ENCODE measurements at regions not wholly inside any gene's neighbourhood (a gene's known extent, or its start where the extent isn't known, plus 50 kb on each side); places are given as distances from the start of the nearest gene placed in this dataset.

- no peak for DNase-seq
Observed at GRCh38 chr14:104292084-104292970, 153.9 kb downstream of the KIF26A start.

- DNase-seq: no peak
Observed at GRCh38 chr14:104293231-104293841, 154.9 kb downstream of the KIF26A start.

DNA sequence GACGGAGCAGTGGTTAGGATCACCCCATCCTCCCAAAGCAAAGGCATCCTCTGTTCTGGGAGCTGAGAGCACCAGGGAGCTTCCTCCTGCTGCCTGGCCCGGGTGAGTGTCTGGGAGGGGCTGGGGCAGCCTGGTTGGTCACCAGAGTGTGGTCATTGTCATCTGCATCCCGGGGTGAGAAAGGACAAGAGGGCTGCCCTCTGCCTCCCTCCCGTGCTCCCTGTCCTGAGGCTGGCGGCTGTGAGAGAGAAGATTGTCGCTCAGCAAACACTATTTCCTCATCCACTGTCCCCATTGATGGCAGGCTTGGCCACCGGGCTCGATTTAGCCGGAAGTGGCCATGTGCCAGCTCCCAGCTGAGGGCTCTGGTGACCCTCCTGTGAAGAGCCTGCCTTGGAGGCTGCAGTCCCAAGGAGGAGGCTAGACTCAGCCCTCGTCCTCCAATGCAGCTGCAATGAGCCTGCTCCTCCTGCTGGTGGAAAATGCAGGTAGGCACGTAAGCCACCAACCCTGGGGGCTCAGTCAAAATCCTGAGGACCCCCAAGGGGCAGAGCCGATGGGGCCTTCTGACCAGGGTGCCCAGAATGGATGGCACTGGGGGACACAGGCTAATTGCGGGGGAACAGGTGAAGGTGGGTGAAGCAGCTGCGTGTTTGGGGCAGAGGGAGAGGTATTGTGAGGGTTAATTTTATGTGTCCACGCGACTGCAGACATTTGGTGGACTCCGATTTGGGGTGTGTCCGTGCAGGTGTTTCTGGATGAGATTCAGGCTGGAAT lies 155.7 kb downstream of the KIF26A start:
- no peak for DNase-seq

DNA sequence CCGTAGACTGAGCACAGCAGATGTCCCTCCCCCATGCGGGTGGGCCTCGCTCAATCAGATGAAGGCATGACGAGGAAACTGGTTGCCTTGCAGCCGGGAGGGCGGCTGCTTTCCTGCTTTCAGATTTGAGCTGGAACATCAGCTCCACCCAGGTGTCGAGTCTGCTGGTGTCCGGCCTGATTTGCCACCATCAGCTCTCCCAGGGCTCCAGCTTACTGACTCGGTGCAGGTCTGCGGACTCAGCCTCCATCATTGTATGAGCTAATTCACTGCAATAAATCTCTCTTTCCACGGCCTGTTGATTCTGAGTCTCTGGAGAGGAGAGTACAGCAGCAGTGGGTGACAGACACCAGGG lies 156.2 kb downstream of the KIF26A start:
- no peak for DNase-seq

DNA sequence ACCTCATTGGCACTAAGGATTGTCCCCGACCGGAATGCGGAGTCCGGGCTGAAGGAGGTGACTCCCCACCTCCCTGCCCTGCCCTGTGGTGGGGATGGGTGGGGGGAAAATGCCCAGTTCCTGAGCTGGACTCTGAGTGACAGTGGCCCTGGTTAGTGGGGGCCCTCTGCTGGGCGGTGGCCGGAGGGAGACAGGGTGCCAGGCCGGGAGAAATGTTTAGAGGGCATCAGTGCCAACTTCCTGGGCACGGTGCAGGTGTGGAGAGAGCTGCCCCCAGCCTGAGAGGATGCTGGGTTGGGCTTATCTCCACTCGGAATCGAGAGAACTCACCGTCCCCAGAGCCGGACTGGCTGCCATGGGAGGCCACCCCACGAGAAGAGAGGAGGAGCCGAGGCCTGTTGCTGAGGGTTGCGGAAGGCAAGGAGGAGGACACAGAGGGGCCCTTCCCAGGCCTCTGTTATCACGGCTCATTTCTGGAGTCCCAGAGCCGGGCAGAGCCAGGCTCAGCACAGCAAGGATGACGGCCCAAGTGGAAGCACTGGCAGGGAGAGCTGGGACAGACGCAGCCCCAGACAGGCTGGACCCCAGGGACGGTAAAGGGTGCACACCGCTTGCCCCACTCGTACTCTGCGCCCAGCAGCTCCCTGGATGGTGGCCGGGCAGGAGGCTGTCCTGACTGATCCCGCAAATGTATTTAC lies 156.7 kb downstream of the KIF26A start:
- DNase-seq: no peak

DNA sequence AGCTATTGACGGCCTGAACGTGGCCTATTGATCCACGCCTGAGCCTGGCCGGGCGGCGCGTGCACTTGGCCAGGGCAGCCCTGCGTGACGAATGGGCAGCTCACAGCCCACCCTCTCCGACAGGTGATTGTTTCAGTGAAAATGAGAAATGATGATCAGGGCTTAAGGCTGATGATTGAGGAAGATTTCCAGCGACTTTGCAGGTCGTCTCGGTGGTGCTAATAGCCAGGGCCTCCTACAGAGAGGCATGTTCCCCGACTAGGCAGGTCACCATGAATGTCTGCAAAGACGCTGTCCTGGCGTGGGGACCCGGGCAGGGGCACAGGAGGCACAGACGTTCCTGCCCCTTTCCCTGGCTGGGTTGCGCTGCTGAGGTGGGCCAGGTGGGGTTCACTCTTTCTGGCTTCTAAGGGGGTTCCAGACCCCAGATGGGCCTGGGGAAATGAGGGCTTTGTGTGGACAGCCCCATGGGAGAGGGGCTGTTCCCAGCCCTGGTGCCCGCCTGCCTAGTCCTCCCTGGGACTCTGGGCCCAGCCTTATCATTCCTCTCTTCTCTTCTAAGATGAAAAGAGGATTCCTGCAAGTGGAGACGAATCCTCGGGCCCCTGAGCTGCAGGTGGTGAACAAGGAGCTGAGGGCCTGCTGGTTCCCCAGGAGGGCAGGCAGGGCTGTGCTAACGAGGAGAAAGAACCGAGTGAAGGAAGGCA lies 157.4 kb downstream of the KIF26A start:
- DNase-seq: no peak

DNA sequence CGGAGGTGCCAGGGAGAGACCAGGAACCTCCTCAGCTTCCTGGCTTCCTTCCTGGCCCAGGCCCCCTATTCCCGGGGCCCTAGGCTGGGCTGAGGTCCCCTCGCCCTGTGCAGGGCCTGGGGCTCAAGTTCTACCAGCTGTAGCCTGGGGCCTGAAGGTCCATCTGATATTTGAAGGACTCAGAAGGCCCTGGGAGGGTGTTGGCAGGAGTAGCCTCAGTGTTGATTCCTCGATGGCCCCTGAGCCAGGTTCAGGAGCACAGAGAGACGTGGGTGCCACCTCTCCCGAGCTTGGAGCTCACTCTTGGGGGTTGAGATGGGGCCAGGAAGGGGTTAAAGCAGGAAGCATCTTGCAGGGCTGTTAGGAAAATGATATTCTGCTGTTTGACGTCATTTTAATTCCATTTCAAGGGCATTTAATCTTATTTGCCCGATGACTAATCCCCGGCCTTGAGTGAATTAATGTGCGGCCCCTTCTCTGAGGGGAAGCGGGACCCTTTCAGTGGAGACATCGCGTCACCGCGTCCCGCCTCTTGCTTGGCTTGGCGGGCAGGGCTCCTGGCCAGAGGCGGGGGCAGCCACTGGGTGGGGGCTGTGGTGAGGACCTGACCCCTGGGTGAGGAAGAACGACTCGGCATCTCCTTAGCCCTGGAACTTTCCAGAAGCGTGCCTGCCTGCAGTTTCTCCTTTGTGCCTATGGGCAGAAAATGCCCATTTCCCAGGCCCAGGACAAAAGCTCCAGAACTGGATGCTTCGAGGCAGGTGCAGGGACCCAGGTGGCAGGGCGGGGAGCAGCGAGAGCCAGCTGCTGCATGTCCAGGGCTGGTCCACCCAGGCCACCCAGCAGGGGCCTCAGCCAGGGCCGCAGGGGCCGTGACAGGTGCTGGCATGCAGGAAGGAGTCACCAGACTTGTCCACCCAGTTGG lies 158.3 kb downstream of the KIF26A start:
- no peak for DNase-seq

GRCh38 chr14:104297313-104297704 lies 158.9 kb downstream of the KIF26A start:
- DNase-seq: no peak

DNA sequence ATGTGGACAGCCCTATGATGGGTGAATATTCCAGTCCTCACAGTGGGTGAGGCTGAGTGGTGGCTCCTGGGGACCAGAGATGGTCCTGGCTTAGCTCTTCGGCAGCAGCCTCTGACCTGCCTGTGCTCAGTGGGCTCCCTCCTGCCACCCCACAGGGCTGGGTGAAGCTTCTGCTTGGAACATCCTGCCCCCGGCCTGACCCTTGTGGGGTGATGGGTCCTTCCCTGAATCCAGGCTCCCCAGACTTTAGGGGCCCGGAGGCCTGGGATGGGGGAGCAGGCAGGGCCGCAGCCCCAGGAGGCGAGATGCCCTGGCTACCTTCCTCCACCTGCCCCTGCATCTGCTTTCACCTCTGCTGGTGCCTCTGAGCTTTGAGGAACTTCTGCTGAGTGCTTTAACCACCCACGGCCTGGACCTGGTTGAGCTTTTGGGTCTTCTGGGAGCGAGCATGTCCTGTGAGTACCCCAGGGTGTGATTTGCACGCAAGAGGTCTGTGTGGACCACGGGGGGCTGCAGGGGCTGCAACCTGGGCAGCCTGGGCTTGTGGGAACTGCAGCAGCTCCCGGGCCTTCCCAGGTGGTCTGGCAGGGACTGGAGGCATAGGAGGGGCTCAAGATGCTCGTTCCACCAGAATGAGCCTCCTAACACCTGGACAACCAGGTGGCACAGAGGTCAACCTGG lies 159.5 kb downstream of the KIF26A start:
- DNase-seq: no peak

GRCh38 chr14:104298458-104298857 lies 160.1 kb downstream of the KIF26A start:
- DNase-seq: no peak

DNA sequence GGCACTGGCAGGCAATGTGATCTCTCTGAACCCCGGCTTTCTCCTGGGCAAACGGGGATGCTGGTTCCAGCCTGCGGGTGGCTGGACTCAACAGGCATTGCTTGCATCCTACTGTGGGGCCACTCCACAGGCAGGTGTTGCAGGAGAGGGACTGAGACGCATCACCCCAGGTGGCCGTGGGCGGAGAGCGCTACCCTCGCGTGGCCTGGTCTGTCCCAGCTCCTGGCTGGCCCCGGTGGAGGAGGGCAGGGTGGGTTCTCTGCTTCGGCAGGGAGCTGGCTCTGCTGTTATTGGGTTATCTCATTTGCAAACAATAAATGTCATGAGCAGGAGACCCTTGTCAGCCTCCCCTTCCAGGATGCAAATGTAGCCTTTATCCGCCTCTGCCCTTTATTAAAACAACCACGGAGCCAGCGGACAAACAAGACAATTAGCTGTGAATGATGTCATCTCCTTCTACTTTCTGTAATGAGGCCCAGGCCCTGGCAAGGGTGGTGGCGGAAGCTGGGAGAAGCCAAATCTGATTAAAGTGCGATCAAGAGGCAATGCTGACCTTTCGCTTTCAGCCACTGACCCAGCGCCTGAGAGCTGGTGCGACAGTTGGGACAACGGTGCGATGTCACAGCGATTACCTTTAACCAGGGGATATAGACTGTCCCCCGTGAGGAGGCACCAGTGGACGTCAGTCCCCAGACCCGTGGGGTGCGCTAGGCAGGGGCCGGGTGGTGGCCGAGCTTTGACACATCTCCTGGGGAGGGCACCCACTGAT lies 161.8 kb downstream of the KIF26A start:
- DNase-seq: no peak

- no peak for DNase-seq
Observed at GRCh38 chr14:104301731-104302460, 163.5 kb downstream of the KIF26A start.

GRCh38 chr14:104302794-104303405 lies 164.5 kb downstream of the KIF26A start:
- DNase-seq: no peak

- DNase-seq: no peak
Observed at GRCh38 chr14:104303705-104304425, 165.5 kb downstream of the KIF26A start.

- DNase-seq: no peak
Observed at GRCh38 chr14:104304451-104305351, 166.3 kb downstream of the KIF26A start.

DNA sequence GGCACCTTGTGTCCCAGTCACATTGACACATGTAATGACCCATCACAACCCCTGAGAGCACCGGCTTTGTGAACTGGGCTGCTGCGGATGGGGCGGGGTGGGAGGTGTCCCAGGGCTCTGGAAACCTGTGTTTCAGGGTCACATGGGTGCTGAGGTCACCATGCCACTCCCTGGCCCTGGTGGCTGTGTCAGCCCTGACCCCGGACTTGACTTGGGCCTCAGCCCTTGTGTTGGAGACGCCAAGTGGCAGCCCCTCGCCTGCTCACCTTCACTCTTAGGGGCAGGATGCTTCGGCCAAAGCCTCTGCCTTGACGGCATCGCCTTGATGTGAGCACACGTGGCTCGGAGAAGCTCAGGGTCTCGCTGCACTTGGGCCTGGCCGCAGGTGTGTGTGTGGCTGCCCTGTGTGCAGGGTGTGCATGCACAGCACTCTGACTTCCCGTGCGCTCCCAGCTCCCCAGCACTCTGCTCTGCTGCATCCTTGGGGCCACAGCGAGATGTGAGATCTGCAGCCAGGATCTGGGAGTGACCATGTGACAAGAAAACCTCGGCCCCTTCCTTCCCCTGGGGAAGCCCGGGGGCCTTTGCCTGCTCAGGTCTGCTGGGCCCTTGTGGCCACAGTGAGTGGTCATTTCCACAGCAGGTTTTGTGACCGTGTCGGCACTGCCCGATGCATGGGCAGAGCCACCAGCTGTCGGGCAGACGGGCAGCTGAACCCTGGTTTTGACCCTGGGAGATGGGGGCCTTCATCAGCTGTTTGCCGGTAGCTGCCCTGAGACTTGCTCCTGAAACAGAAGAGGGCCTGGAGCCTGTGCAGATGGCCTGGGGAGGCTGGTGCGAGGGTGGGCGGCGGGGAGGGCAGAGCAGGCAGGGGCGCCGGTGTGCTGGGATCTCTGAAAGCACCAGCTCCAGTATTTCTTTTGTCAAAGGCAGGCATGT lies 167.4 kb downstream of the KIF26A start:
- DNase-seq: no peak

Measured in NCI-H446 treated with DMSO at 0.1 percent for 48 hours (cell line).